ENCODE measurements at regions not wholly inside any gene's neighbourhood (a gene's known extent, or its start where the extent isn't known, plus 50 kb on each side); places are given as distances from the start of the nearest gene placed in this dataset.

- H3K27me3 ChIP-seq (replicated peaks in 1 of 2; ENCODE audit: control insufficient read depth in 2 of 2, extremely low read depth in 1 of 2, insufficient read depth in 2 of 2, low read length in 1 of 2): no peaks in the 10 kb centered on the region
- ChIA-PET POLR2A (no interaction called here), CTCF (no interaction called here)
- DNase-seq (no peak), ATAC-seq (replicated peaks in 1 of 4) (no peak)
- no peak overlapping the region for H3K27ac ChIP-seq (ENCODE audit: low read length)
- no peak overlapping the region for H3K4me3 Mint-ChIP-seq
- no peaks in the 10 kb centered on the region for H3K9me3 ChIP-seq
- no peaks in the 10 kb centered on the region for H3K4me1 ChIP-seq (ENCODE audit: control insufficient read depth in 1 of 2, extremely low read depth in 1 of 2, insufficient read depth in 2 of 2, low read length in 2 of 2)
- no peak overlapping the region for H3K4me3 ChIP-seq (ENCODE audit: control insufficient read depth in 1 of 2, extremely low read depth in 1 of 2, low read length in 1 of 2)
- no peaks in the 10 kb centered on the region for H3K27me3 Mint-ChIP-seq
- no peaks in the 10 kb centered on the region for H3K36me3 ChIP-seq (ENCODE audit: control insufficient read depth in 2 of 2, extremely low read depth in 1 of 2, insufficient read depth in 1 of 2, low read length in 1 of 2)
- H3K27ac Mint-ChIP-seq: no peak overlapping the region
- H3K4me1 Mint-ChIP-seq: no peaks in the 10 kb centered on the region
- WGBS (ENCODE audit: insufficient coverage): 62% methylated on average over 3 of the region's 3 CpGs
- H3K36me3 Mint-ChIP-seq: no peaks in the 10 kb centered on the region
- peaks cover 33 to 57% (median 55%) of the 10 kb centered on the region in 3 donors for H3K9me3 Mint-ChIP-seq
Observed at GRCh38 chr11:107092667-107093066, 74.4 kb upstream of the GUCY1A2 start.

DNA sequence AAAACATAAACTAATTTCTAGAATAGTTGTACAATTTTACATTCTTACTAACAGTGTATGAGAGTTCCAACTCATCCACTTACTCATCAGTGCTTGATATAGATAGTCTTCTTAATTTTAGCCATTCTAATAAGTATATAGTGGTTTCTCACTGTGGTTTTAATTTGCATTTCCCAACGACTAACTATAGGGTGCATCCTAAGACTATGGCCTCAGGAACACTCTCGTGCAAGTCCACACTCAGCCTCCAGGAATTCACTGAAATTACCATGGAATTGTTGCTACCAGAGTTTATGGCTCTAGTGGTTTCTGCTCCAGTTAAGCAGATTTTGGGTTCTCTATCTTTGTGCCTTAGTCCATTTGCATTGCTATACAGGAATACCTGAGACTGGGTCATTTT, 60.1 kb upstream of the GUCY1A2 start:
- ChIA-PET POLR2A (no interaction called here), CTCF (no interaction called here)
- ATAC-seq (replicated peaks in 1 of 4) (no peak), DNase-seq (no peak)
- Histone ChIP-seq H3K4me1 (ENCODE audit: control insufficient read depth in 1 of 2, extremely low read depth in 1 of 2, insufficient read depth in 2 of 2, low read length in 2 of 2) (no peaks in the 10 kb centered on the region), H3K27me3 (replicated peaks in 1 of 2; ENCODE audit: control insufficient read depth in 2 of 2, extremely low read depth in 1 of 2, insufficient read depth in 2 of 2, low read length in 1 of 2) (no peaks in the 10 kb centered on the region), H3K4me3 (ENCODE audit: control insufficient read depth in 1 of 2, extremely low read depth in 1 of 2, low read length in 1 of 2) (no peak overlapping the region), H3K9me3 (no peaks in the 10 kb centered on the region), H3K27ac (ENCODE audit: low read length) (no peak overlapping the region), H3K36me3 (ENCODE audit: control insufficient read depth in 2 of 2, extremely low read depth in 1 of 2, insufficient read depth in 1 of 2, low read length in 1 of 2) (no peaks in the 10 kb centered on the region)
- no peaks in the 10 kb centered on the region for H3K36me3 Mint-ChIP-seq
- no peak overlapping the region for H3K27ac Mint-ChIP-seq
- H3K4me3 Mint-ChIP-seq: no peak overlapping the region
- H3K9me3 Mint-ChIP-seq: peaks cover 19 to 36% (median 31%) of the 10 kb centered on the region in 3 donors
- WGBS (ENCODE audit: insufficient coverage): 59% methylated on average over 2 of the region's 2 CpGs
- no peaks in the 10 kb centered on the region for H3K27me3 Mint-ChIP-seq
- H3K4me1 Mint-ChIP-seq: no peaks in the 10 kb centered on the region

- WGBS (ENCODE audit: insufficient coverage): 80% methylated on average over 1 of the region's 2 CpGs
- ChIA-PET CTCF (no interaction called here), POLR2A (no interaction called here)
- DNase-seq (no peak), ATAC-seq (replicated peaks in 1 of 4) (no peak)
- Histone ChIP-seq H3K36me3 (ENCODE audit: control insufficient read depth in 2 of 2, extremely low read depth in 1 of 2, insufficient read depth in 1 of 2, low read length in 1 of 2) (no peaks in the 10 kb centered on the region), H3K4me3 (ENCODE audit: control insufficient read depth in 1 of 2, extremely low read depth in 1 of 2, low read length in 1 of 2) (no peak overlapping the region), H3K9me3 (no peaks in the 10 kb centered on the region), H3K4me1 (ENCODE audit: control insufficient read depth in 1 of 2, extremely low read depth in 1 of 2, insufficient read depth in 2 of 2, low read length in 2 of 2) (no peaks in the 10 kb centered on the region), H3K27me3 (replicated peaks in 1 of 2; ENCODE audit: control insufficient read depth in 2 of 2, extremely low read depth in 1 of 2, insufficient read depth in 2 of 2, low read length in 1 of 2) (no peaks in the 10 kb centered on the region), H3K27ac (ENCODE audit: low read length) (no peak overlapping the region)
- Mint-ChIP-seq H3K9me3 (peaks cover 13 to 27% (median 20%) of the 10 kb centered on the region in 3 donors), H3K4me1 (no peaks in the 10 kb centered on the region), H3K36me3 (no peaks in the 10 kb centered on the region), H3K4me3 (no peak overlapping the region), H3K27ac (no peak overlapping the region), H3K27me3 (no peaks in the 10 kb centered on the region)
Observed at GRCh38 chr11:107076832-107077231, 58.6 kb upstream of the GUCY1A2 start.

GRCh38 chr11:107071129-107071528, 52.9 kb upstream of the GUCY1A2 start:
- ATAC-seq (replicated peaks in 1 of 4): no peak
- POLR2A ChIA-PET: no interaction called here
- H3K36me3 Mint-ChIP-seq: no peaks in the 10 kb centered on the region
- no peaks in the 10 kb centered on the region for H3K27me3 Mint-ChIP-seq
- no peaks in the 10 kb centered on the region for H3K4me1 Mint-ChIP-seq
- Histone ChIP-seq H3K4me1 (ENCODE audit: control insufficient read depth in 1 of 2, extremely low read depth in 1 of 2, insufficient read depth in 2 of 2, low read length in 2 of 2) (no peaks in the 10 kb centered on the region), H3K4me3 (ENCODE audit: control insufficient read depth in 1 of 2, extremely low read depth in 1 of 2, low read length in 1 of 2) (no peak overlapping the region), H3K9me3 (no peaks in the 10 kb centered on the region), H3K27me3 (replicated peaks in 1 of 2; ENCODE audit: control insufficient read depth in 2 of 2, extremely low read depth in 1 of 2, insufficient read depth in 2 of 2, low read length in 1 of 2) (no peaks in the 10 kb centered on the region), H3K36me3 (ENCODE audit: control insufficient read depth in 2 of 2, extremely low read depth in 1 of 2, insufficient read depth in 1 of 2, low read length in 1 of 2) (no peaks in the 10 kb centered on the region), H3K27ac (ENCODE audit: low read length) (no peak overlapping the region)
- H3K27ac Mint-ChIP-seq: no peak overlapping the region
- CTCF ChIA-PET: no interaction called here
- no peak overlapping the region for H3K4me3 Mint-ChIP-seq
- no peak for DNase-seq
- peaks cover 8 to 20% (median 10%) of the 10 kb centered on the region in 3 donors for H3K9me3 Mint-ChIP-seq
